WERI-Rb-1 (cell line): ENCODE measurements at regions not wholly inside any gene's neighbourhood (a gene's known extent, or its start where the extent isn't known, plus 50 kb on each side); places are given as distances from the start of the nearest gene placed in this dataset.

Source experiments
- DNase-seq: peaks from one replicate; pipeline ENCODE4 v3.0.0-alpha.2; 2020
- H3K27ac ChIP-seq: fragments of 250-450 bp; sonication (Bioruptor Pico); 2 replicates; pipeline ENCODE4 v1.5.1; 2020; ENCODE audit warnings: mild to moderate bottlenecking, moderate library complexity
- H3K27me3 ChIP-seq: fragments of 250-450 bp; sonication (Bioruptor Pico); 2 replicates; pipeline ENCODE4 v1.5.1; 2021; ENCODE audit warnings: mild to moderate bottlenecking, low read depth, moderate library complexity; ENCODE audit not compliant: insufficient read depth, severe bottlenecking
- H3K36me3 ChIP-seq: fragments of 250-450 bp; sonication (Bioruptor Pico); 2 replicates; pipeline ENCODE4 v1.5.1; 2020; ENCODE audit warnings: mild to moderate bottlenecking, moderate library complexity
- H3K4me3 ChIP-seq: 2 replicates; pipeline ENCODE4 v1.5.1; 2011; ENCODE audit warnings: low read depth, mild to moderate bottlenecking, control low read depth, low read length
- H3K9me3 ChIP-seq: fragments of 250-450 bp; sonication (Bioruptor Pico); 2 replicates; pipeline ENCODE4 v1.5.1; 2021; ENCODE audit warnings: mild to moderate bottlenecking, moderate library complexity; ENCODE audit not compliant: severe bottlenecking
- TF ChIP-seq, protein P1 (sequence below): IDR thresholded peaks from 2 replicates; pipeline ENCODE4 v1.5.1; 2011; ENCODE audit warnings: low read depth, mild to moderate bottlenecking, control low read depth, inconsistent platforms, low read length

DNA sequence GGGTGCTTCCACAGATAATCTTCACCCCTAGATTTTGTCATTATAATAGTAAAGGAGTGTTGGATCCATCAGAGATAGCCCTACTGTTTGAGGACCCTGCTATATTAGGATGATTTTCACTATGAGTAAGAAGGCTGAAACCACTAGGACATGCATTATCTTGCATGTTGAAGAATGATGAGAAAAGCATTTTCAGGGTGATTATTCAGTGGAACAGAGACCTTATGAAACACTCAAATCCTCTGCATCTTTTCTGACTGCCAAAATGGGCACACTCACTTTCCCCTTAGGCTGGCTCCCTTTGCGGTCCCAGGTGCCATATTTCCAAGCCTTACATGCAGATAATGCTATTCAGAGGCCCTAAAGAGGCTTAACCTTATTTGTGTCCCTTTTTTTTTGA lies 296.9 kb downstream of the RND3 start:
- H3K9me3 ChIP-seq: no peaks in the 10 kb centered on the region
- H3K27me3 ChIP-seq: no peaks in the 10 kb centered on the region
- H3K4me3 ChIP-seq: no peak overlapping the region
- H3K27ac ChIP-seq: no peak overlapping the region
- DNase-seq: no peak
- H3K36me3 ChIP-seq: no peaks in the 10 kb centered on the region
- TF ChIP-seq, protein P1, sequence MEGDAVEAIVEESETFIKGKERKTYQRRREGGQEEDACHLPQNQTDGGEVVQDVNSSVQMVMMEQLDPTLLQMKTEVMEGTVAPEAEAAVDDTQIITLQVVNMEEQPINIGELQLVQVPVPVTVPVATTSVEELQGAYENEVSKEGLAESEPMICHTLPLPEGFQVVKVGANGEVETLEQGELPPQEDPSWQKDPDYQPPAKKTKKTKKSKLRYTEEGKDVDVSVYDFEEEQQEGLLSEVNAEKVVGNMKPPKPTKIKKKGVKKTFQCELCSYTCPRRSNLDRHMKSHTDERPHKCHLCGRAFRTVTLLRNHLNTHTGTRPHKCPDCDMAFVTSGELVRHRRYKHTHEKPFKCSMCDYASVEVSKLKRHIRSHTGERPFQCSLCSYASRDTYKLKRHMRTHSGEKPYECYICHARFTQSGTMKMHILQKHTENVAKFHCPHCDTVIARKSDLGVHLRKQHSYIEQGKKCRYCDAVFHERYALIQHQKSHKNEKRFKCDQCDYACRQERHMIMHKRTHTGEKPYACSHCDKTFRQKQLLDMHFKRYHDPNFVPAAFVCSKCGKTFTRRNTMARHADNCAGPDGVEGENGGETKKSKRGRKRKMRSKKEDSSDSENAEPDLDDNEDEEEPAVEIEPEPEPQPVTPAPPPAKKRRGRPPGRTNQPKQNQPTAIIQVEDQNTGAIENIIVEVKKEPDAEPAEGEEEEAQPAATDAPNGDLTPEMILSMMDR: no peak

DNA sequence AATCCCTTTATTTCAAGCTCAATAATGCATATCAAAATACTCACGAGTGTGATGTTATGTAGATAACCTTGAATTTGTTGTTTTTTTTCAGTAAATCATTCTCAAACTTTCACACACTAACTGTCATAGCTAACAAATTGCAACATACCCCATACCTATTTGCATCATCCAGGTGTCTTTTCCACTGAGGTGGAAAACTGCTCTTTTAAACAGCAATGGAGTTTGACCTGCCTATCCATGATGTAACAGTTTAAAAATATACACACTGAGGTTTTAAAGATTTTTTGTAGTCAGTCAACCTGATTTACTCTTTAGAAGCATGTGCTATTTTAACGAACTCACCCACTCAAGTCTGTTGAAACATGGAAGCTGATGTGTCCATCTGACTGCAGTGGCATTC lies 298.7 kb downstream of the RND3 start:
- no peaks in the 10 kb centered on the region for H3K27me3 ChIP-seq
- no peak overlapping the region for H3K27ac ChIP-seq
- TF ChIP-seq, protein P1: no peak
- DNase-seq: no peak
- H3K36me3 ChIP-seq: no peaks in the 10 kb centered on the region
- no peaks in the 10 kb centered on the region for H3K9me3 ChIP-seq
- H3K4me3 ChIP-seq: no peak overlapping the region

DNA sequence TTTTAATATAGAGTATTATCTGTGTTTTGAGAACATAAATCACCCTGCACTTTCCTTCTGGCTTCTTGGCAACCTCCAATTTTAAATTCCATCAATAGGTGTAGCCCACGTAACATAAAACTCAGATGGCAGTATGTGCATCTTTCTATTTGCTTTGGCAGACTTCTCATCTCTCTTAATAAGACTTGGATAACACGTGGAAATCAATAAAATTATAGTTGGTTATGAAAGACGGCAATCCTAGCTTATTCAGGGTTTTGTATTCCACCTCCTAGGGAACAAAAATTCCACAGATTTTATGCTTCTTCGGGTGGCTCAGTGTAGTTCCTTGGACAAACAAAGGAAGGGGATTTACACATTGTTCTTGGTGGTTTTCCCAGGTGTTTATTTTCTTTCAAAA lies 299.3 kb downstream of the RND3 start:
- DNase-seq: no peak
- Histone ChIP-seq H3K9me3 (no peaks in the 10 kb centered on the region), H3K4me3 (no peak overlapping the region), H3K36me3 (no peaks in the 10 kb centered on the region), H3K27ac (no peak overlapping the region), H3K27me3 (no peaks in the 10 kb centered on the region)
- TF ChIP-seq, protein P1: no peak

DNA sequence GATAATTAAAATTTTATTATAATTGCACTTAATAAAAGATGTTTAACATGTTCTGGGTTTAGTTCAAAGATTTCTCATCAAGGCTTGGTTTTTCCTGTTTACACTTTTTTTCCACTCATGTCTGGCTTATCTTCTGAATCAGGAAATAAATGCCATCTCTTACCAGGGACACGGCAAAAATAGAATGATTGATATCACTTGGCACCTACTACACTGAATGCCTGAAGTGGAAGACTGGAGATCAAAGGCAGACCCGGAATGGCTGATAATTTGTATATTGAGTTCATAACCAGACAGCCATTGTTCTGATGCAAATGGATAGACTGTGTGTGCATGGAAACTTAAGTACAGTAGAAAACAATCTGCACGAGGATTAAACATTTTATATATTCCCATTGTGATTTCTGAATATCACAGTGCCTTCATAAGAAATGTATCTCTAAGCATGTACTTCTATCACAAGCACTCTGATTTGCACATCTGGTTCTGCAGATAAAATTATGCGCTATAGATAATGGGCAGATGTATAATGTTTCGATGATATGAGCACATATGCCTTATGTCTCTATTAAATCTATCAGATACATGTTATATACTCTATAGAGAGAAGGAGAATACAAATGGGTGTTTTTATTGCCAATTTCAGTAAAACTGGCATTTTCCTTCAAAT lies 304.8 kb downstream of the RND3 start:
- Histone ChIP-seq H3K9me3 (no peaks in the 10 kb centered on the region), H3K4me3 (no peak overlapping the region), H3K27ac (no peak overlapping the region), H3K36me3 (no peaks in the 10 kb centered on the region), H3K27me3 (no peaks in the 10 kb centered on the region)
- TF ChIP-seq, protein P1: no peak
- no peak for DNase-seq

DNA sequence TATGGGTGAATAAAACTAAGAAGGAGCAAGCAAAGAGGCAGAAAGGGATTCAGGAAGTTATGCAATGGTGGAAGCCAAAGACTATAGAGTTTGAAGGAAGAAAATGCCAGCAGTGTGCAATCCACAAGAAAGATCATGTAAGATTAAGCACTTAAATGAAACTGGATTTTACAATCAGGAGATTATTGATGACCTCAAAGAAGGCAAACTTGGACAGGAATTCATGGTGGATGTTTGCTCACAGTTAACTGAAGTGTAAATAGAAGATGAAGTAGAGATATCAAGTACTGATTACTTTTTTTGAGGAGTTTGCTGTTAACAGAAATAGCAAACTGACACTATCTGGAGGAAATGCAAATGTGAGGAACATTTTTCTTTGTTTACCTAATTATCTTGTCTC lies 308.9 kb downstream of the RND3 start:
- no peak for DNase-seq
- H3K27ac ChIP-seq: no peak overlapping the region
- TF ChIP-seq, protein P1: no peak
- H3K27me3 ChIP-seq: no peaks in the 10 kb centered on the region
- H3K36me3 ChIP-seq: no peaks in the 10 kb centered on the region
- no peaks in the 10 kb centered on the region for H3K9me3 ChIP-seq
- H3K4me3 ChIP-seq: no peak overlapping the region

DNA sequence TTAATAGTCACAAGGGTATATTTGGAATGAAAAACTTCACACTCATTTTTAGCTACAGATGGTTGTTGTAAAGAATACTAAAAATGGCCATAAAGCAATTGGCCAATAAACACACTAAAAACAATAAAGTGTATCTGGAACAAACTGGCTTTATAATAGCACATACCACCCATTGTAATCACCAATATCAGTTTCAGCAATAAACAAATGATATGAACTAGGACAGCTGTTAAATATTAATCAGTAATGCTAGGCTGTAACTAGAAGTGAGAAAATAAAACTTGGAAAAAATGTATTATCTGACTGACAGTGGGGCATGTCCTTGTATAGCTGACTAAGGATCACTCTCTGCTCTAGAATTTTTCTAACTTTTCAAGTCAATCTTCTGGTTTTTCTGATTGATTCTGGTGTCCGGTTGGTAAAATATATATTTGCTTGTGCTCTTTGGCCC lies 312.5 kb downstream of the RND3 start:
- TF ChIP-seq, protein P1: no peak

More for the DNA sequence above, 312.5 kb downstream of the RND3 start:
- Histone ChIP-seq H3K4me3 (no peak overlapping the region), H3K36me3 (no peaks in the 10 kb centered on the region), H3K27me3 (no peaks in the 10 kb centered on the region), H3K9me3 (no peaks in the 10 kb centered on the region), H3K27ac (no peak overlapping the region)
- DNase-seq: no peak
